ENCODE measurements at regions not wholly inside any gene's neighbourhood (a gene's known extent, or its start where the extent isn't known, plus 50 kb on each side); places are given as distances from the start of the nearest gene placed in this dataset.

DNA sequence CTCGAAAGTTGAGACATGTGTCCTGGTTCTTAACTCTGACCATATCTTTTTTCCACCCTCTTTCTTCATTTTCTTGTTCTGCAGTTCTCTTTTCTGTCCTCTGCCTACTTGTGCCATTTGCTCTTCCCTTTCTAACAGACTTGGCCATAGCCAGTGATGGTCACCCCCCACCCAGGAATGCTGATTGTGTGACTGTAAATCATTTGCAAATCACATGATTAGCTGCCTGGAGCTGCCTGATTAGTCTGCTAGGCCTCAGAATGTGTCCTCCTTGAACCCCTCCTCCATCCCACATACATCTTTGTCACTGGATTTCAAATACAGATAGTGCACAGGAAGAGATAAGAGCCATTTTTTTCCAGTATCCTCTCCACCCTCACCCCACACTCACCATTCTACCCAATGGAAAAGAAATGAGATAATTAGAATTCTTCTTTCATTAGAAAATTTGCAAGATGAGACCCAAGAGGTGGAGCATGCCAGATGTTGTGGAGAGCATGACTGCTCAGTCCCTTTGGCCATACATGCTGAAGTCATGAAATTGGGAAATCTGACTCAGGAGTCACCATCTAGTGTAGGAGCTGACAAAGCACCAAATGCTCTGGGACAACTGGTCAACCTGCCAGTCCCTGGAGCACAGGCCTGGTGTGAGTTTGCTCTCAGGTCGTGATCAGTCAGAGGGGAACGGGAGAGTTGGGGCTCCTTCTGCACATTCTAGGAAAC, 538.2 kb downstream of the CCDC171 start:
- H3K4me3 ChIP-seq (ENCODE audit: control insufficient read depth, low read depth, low read length), result no peak overlapping the region
- TF ChIP-seq, protein P1, sequence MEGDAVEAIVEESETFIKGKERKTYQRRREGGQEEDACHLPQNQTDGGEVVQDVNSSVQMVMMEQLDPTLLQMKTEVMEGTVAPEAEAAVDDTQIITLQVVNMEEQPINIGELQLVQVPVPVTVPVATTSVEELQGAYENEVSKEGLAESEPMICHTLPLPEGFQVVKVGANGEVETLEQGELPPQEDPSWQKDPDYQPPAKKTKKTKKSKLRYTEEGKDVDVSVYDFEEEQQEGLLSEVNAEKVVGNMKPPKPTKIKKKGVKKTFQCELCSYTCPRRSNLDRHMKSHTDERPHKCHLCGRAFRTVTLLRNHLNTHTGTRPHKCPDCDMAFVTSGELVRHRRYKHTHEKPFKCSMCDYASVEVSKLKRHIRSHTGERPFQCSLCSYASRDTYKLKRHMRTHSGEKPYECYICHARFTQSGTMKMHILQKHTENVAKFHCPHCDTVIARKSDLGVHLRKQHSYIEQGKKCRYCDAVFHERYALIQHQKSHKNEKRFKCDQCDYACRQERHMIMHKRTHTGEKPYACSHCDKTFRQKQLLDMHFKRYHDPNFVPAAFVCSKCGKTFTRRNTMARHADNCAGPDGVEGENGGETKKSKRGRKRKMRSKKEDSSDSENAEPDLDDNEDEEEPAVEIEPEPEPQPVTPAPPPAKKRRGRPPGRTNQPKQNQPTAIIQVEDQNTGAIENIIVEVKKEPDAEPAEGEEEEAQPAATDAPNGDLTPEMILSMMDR (conservative IDR thresholded peaks at IDR 0.05; ENCODE audit: control insufficient read depth, insufficient read depth, low read depth, low read length), result no peak
- peak; percentile 72 for DNase-seq (ENCODE audit: low read depth)

DNA sequence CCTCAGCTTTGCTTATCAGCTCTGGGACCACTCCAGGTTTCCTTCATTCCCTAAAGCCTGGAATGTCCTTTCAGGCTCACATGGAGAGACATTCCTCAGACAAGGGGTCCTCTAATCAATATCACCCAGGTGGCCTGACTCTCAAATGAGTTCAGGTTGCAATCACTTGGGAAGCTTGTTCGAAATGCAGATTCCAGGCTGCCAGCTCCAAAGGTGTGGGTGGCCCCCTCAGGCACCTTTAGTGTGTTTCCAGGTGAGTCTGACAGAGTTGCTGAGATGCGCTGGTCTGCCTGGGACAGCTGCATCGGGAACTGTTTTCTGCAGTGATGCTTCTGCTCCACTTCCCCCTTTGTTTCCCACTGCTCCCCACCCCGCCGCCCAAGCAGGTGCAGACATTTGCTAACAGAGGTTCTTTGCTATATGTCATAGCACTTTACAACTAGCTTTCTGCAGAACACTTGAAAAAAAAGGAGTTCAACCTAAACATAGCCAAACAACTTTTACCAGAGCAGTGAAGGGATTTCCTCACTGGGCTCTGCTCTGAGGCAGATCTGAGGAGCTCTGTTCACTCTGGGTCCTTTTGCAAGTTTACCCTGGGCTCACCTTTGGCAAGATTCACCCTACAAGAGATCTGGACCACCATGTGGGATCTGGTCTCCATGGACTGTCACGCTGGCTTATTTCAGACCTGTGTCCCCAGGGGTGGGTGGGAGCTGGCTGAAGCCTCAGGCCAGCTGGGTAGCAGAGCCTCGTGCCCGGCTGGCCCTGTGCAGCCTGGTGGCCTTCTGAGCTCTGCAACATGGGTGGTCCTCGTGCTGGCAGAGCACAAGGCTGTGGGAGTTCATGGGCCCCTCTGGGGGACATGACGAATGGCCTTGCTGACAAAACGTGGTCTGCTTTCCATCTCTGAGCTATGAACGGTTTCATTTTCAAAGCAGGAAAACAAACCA, 539.6 kb downstream of the CCDC171 start:
- no peak overlapping the region for H3K4me3 ChIP-seq (ENCODE audit: control insufficient read depth, low read depth, low read length)
- TF ChIP-seq, protein P1 (conservative IDR thresholded peaks at IDR 0.05; ENCODE audit: control insufficient read depth, insufficient read depth, low read depth, low read length), result no peak
- DNase-seq (ENCODE audit: low read depth), result peak; percentile 68

DNA sequence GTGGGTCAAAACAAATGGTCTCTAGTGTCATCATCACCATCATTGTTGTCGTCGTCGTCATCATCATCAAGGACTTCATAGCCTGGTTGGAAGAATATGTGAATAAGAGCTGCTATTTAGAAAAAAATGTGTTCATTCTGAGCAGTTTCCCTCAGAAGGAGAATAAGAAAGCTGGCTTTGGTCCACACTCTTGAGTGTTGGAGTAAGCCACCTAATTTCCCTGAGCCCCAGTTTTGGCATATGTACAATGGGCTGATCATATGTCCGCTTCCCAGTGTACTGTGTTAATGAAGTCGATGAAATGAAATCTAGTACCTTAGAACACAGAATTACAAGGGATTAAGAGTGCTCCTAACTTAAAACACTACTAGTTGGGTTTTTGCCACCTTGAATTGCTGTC, 545.5 kb downstream of the CCDC171 start:
- TF ChIP-seq, protein P1 (conservative IDR thresholded peaks at IDR 0.05; ENCODE audit: control insufficient read depth, insufficient read depth, low read depth, low read length), result no peak
- no peak overlapping the region for H3K4me3 ChIP-seq (ENCODE audit: control insufficient read depth, low read depth, low read length)
- DNase-seq (ENCODE audit: low read depth), result no peak

DNA sequence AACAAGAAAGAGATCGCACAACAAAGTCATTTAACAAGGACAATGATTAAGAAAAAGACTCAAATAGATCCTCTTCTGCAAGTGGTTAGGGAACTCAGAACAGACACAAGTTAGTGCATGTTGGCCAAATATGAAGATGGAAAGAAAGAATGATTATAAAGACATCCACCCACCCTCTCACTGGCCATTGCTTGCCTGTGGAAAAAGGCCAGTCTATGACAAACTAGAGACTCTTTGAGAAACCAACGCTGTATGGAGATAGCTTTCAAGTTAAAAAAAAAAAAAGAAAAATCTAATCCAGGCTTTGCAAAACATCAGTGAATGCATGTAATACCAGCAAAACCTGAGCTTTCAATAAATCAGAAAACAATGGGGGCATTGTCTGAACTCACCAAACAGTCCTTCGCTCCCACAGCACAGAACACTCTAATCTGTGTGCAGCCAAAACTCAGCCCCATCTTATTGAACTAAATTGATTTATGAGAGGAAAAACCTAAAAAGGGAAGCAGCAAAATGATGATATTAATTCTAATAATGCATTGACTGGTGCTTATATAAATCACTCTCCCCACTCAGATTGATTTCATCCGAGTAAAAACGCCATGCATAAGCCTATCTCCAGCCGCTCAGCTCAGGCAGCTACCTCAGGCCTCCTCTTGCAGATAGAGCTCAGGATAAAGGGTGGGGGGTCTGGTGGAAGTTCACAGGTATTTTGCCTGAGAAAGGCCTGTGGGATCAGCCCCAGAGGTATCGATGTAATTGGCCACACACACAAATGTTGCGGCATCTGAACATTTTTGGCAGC, 547.1 kb downstream of the CCDC171 start:
- H3K4me3 ChIP-seq (ENCODE audit: control insufficient read depth, low read depth, low read length), result no peak overlapping the region
- TF ChIP-seq, protein P1 (conservative IDR thresholded peaks at IDR 0.05; ENCODE audit: control insufficient read depth, insufficient read depth, low read depth, low read length), result no peak
- DNase-seq (ENCODE audit: low read depth), result no peak

DNA sequence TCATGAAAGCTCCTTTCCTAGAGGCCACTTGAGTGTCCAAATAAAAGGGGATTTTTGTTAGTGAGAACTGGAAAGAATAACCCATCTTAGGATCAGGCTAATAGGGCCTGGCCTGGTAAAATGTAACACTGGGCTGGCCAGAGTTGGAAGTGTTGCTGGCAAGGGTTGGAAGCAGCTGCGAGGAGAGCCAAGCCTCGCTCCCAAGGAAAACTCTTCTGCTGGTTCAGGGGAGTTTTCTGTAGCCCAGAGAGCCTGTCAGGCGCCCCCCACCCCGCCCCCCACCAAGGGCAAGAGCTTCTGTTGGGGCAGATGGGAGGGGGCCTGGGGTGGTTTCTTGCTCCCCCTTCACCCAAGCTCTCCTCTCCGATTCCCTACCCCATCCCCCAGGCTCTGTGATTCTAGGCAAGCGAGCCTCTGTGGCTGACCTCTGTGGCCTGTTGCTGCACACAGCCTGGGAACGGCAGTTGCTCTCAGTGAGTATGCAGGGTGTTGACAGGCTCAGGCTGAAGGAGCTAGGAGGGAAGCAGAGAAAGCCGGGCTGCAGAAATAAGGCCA, 547.8 kb downstream of the CCDC171 start:
- TF ChIP-seq, protein P1 (conservative IDR thresholded peaks at IDR 0.05; ENCODE audit: control insufficient read depth, insufficient read depth, low read depth, low read length), result no peak
- no peak overlapping the region for H3K4me3 ChIP-seq (ENCODE audit: control insufficient read depth, low read depth, low read length)
- DNase-seq (ENCODE audit: low read depth), result peak; percentile 94

DNA sequence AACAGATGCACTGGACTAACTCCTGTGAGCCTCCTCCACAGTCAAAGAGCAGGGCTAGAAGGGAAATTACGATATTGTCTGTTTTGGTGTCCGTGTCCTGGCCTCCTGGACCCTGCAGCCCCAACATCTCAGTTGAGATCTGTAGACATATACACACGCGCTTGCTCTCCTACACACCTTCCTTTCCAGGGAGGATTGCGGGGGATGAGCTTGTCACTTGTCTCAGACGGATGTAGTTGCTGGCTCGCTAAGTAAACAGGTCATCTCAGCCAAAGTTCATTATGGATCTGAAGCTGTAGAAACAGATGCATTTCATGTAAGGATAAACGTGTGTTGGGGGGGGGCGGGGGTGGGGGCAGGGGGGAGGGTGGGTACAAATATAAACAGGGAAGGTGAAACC, 549.3 kb downstream of the CCDC171 start:
- H3K4me3 ChIP-seq (ENCODE audit: control insufficient read depth, low read depth, low read length), result no peak overlapping the region
- no peak for DNase-seq (ENCODE audit: low read depth)
- TF ChIP-seq, protein P1 (conservative IDR thresholded peaks at IDR 0.05; ENCODE audit: control insufficient read depth, insufficient read depth, low read depth, low read length), result no peak
